NCI-H524 (cell line): ENCODE measurements at regions not wholly inside any gene's neighbourhood (a gene's known extent, or its start where the extent isn't known, plus 50 kb on each side); places are given as distances from the start of the nearest gene placed in this dataset.

Source experiments
- DNase-seq, 2 experiments: peaks; one replicate each; lab custom pipeline; 2025; lab: John Stamatoyannopoulos, UW

GRCh38 chr16:5649762-5650743 lies 552.5 kb upstream of the EEF2KMT start:
- no peak for DNase-seq

GRCh38 chr16:5647051-5647450 lies 549.5 kb upstream of the EEF2KMT start:
- no peak for DNase-seq

GRCh38 chr16:5643855-5644531 lies 546.4 kb upstream of the EEF2KMT start:
- no peak for DNase-seq

DNA sequence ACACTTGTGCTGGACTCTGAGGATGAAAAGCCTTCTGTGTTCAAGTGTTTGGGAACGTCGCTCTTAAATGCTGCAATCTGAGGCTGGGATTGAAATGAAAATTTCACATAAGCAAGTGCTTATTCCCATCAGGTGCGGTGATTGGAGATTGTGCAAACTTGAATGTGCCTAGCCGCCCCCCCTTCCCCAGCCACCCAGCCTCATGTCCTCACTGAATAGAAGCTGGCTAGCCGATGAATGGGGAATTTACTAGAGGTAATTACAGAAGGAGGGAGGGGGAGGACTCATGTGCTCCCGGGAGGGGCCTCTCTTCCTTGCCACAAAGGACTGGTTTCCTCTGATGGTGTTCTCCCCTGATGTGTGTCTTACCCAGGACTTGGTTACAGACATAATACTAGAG lies 544.8 kb upstream of the EEF2KMT start:
- no peak for DNase-seq

DNA sequence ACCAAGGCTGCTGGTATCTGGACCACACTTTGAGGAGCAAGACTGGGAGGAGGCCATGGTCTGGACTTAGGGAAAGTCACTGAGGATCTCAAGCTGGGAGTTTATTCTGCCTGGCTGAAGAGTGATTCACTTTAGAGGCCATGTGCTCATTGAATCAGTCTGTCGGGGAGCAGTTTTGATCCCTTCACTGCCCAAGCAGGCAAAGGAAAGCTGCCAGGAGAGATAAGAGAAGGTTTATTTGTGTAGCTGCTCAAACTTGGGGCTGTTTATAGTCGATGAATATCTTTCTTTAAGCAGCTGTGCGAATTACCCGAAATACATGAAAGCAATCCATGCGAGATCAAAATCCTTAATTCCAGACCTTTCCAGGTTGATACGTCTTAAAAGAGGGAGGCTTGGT lies 544.4 kb upstream of the EEF2KMT start:
- DNase-seq, result no peak

DNA sequence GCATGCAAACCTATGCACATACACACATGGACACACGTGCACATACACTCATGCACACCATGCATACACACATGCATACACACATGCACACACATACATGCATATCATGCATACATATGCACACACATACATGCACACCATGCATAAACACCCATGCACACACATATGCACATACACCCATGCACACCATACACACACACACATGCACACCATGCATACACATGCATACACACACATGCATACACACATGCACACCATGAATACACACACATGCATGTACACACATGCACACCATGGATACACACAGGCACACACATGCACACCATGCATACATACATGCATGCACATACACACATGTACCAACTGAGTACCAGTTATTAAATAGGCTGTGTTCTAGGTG lies 543.3 kb upstream of the EEF2KMT start:
- no peak for DNase-seq

- no peak for DNase-seq
These were observed 541.9 kb upstream of the EEF2KMT start for GRCh38 chr16:5639531-5639930.

DNA sequence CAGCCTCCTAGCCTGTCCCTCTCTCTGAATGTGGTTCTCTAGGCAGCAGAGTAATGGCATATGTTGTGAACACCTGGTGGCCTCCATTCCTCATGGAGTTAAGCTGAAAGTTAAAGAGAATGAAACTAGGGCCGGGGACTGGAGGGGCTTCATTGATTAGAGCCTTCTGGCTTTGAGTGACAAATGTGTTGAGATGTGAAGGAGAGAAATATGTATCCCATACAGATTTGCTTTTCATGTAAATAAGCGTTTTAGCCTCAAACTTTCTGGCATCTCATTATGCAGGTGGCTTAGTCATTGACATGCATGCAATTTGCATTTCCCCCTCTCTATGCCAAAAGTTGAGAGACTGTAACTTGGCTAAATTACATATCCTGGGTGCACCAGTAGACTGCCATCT lies 537.7 kb upstream of the EEF2KMT start:
- DNase-seq, result no peak

- DNase-seq, result no peak
These were observed 537.1 kb upstream of the EEF2KMT start for GRCh38 chr16:5634666-5635180.

GRCh38 chr16:5633845-5634440 lies 536.3 kb upstream of the EEF2KMT start:
- peak in 1 of 2 experiments; percentile 32 for DNase-seq

- DNase-seq, result no peak
These were observed 524.8 kb upstream of the EEF2KMT start for GRCh38 chr16:5622234-5622884.

- no peak for DNase-seq
These were observed 524.2 kb upstream of the EEF2KMT start for GRCh38 chr16:5621826-5622225.

DNA sequence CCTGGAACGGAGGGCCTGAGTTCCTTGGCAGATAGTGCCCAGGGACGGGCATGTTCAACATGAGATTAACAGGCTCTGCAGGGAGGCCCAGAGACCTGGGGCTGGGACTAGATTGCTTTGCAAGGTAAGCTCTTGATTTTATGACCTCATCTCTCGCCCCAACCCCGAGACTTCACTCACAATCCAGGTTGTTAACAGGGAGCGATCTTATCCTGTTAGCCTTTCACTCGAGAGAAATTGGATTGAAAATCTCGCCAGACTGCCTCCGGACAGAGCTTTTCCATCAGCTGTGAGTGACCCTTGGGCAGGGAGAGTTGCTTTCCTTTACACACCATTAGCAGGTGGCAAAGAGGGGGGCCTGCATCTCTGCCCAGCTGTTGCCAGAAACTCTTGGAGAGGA lies 521.7 kb upstream of the EEF2KMT start:
- no peak for DNase-seq

- no peak for DNase-seq
These were observed 519.2 kb upstream of the EEF2KMT start for GRCh38 chr16:5616841-5617240.

DNA sequence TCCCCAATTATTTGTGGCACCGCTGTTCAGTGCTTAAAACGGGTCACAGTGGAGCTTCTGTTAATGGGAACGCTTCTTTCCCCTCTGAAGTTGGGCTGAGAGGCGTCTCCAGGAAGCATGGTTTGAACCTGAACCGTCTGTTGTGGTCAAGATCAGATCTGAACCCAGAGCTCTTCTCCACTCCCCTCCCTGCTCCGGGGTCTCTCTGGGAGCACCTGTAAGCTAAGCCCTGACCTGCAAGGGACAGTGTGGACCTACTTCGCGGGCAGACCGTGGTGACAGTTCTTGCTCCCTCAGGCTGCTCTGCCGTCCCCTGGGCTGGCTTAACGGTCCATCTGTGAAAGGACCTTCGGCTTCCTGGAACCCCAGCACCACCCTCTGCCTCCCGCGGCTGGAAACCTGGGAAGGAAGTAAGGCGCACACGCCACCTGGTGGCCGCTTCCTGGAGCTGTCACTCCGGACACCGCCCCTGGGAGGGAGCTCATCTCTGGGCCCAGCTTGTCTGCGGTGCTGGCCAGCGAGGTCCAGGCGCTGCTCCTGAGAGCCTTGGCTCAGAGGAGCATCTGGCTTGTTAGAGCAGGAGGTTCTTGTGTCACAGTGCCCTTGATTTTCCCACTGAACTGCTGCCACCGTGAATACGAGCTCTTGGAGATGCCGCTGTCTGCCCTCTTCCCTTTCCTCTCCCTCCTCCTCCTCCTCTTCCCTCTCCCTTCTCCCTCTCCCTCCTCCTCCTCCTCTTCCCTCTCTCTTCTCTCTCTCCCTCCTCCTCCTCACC lies 518.5 kb upstream of the EEF2KMT start:
- peak in 1 of 2 experiments; percentile 49 for DNase-seq

DNA sequence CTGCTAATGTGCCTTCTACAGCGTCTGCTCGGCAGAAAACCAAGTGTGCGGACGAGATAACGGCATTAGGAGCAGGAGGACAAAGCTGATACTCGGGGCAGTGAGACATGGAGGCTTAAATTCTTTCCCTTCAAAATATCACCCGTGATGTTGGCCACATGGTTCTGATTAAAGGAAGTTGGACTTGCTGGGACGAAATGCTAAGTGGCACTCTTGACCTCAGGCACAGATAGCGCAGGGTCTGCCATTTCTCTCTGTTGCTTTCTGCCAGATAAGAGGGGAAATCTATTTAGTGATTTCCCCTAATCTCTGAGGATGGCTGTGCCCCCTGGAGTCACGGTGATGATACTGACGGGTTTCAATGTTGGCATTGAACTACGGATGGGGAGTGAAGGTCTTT lies 509.6 kb upstream of the EEF2KMT start:
- DNase-seq, result no peak

- DNase-seq, result no peak
These were observed 507.8 kb upstream of the EEF2KMT start for GRCh38 chr16:5605404-5605803.

DNA sequence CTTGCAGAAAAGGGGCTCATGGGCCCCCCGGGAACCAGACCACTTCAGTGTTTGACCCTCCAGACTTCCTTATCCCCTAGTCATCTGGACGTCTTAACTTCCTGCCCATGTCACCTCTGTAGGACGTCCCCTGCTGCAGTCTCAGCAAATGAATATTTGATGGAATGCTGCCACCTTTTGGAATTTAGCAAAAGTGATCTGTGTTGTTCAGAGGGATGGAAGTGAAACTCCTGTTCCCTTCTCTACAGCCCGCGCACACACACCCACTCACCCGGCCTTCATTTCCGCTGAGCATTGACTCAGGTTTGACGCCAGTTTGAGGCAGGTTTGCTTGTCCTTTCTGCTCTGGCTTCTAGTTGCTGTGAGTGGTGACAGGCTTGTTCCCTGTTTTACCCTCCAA lies 507.2 kb upstream of the EEF2KMT start:
- no peak for DNase-seq

DNA sequence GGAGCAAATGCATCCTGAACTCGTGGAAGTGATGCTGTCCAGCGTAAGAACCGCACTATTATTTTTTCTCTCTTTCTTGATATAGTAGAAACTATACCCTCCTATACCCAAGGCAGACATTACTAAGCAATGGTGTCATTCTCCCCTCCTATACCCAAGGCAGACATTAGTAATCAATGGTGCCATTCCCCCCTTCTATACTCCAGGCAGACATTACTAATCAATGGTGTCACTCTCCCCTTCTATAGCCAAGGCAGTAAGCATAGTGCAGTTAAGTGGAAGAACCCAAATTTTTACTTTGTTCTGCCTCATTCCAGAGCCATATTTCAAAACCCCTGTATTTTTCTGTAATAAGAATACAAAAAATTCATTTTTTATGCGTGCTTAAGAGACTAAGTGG lies 506.2 kb upstream of the EEF2KMT start:
- no peak for DNase-seq

DNA sequence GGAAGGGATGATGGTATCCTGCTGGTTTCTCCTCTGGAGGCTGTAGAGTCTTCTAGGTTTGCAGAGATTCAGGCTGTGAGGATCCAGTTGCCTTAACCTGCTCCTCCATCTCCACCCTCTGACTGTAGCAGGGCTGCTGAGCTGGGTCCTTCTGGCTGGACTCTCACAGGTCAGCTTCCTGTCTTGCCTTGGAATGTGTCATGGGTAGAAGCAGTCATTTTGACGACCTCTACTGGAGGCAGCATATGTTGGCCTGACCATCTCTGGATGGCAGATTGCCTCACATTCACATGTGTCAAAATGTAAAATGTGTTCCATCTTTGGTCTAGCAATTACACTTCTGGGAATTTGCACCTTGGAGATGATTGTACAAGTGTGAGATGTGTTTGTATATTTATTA lies 504.4 kb upstream of the EEF2KMT start:
- no peak for DNase-seq

DNA sequence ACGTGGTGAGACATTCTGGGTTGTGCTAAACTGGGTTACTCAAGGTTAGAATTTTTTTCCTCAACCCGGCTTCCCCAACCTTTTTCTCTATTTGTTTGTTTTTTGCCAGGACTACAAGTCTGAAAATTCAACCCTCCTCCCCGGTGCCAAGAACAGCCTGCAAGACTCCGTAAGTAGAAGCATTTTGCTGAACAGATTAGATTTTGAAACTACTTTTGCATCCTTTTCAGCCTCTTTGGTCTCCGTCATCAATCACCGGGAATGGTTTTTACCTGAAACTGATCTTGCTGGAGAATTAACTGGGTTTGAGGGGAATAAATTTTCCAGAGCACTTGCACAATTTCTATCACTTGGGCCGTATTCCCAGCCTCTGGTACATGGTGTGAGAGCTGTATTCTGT lies 501.2 kb upstream of the EEF2KMT start:
- no peak for DNase-seq
